K562 (cell line): ENCODE measurements at regions not wholly inside any gene's neighbourhood (a gene's known extent, or its start where the extent isn't known, plus 50 kb on each side); places are given as distances from the start of the nearest gene placed in this dataset.

ENCODE experiments used
- ATAC-seq: fragments of 200-7000 bp; cut with Tn5 transposase; 3 replicates; pipeline ENCODE4 v1.9.1; 2020; ENCODE audit warnings: moderate library complexity
- BruUV-seq: library from RNA; stranded (reverse); fragments of 400-500 nt; replicated peaks from 2 replicates; lab custom pipeline; 2021; lab: Mats Ljungman, UMichigan
- CTCF ChIA-PET: fragments of 300-600 bp; formaldehyde crosslinking; extraction: SDS; loops from one replicate; lab custom pipeline; 2021; ENCODE audit warnings: low intra/inter-chr PET ratio; lab: Yijun Ruan, JAX
- POLR2A ChIA-PET: fragments of 300-600, 350-650 bp; sonication (Branson Sonifier 250); formaldehyde crosslinking; extraction: SDS; loops from one replicate; lab custom pipeline; 2021; ENCODE audit warnings: antibody characterized with exemption, inconsistent platforms; lab: Yijun Ruan, JAX
- DNase-seq, 4 experiments: peaks; one replicate each; pipeline versions ENCODE4 v3.0.0 to v3.0.0-alpha.2; 2011 to 2018; ENCODE audit warnings: low spot score in 3 of 4, mixed read lengths in 3 of 4; ENCODE audit errors: extremely low read depth in 1 of 4
- FAIRE-seq: peaks from 2 replicates; lab custom pipeline; 2011; peaks lifted over from hg19 to GRCh38; lab: Jason Lieb, UNC
- H2AFZ ChIP-seq: 2 replicates; pipeline ENCODE4 v1.6.0; 2011; ENCODE audit warnings: low read depth, low read length, control low read depth, inconsistent platforms
- H3K27ac ChIP-seq: fragments of 200-600 bp; 3 replicates; pipeline ENCODE4 v1.8.0; 2011; ENCODE audit warnings: low read depth, mild to moderate bottlenecking, control low read depth, inconsistent platforms, low read length, moderate library complexity, mixed read lengths; ENCODE audit errors: extremely low read depth
- H3K27me3 ChIP-seq, 2 experiments: fragments of 300-600 bp in 1 of 2; 2 replicates in 1 of 2; 3 replicates in 1 of 2; pipeline versions ENCODE4 v1.6.0 to v1.8.0; 2011; ENCODE audit warnings: inconsistent platforms in 2 of 2, low read length in 2 of 2, mild to moderate bottlenecking in 1 of 2, mixed read lengths in 1 of 2, moderate library complexity in 1 of 2; ENCODE audit not compliant: control insufficient read depth in 2 of 2, insufficient read depth in 2 of 2
- H3K36me3 ChIP-seq: fragments of 300-600 bp; 3 replicates; pipeline ENCODE4 v1.8.0; 2011; ENCODE audit warnings: mild to moderate bottlenecking, low read length, inconsistent platforms; ENCODE audit not compliant: control insufficient read depth, insufficient read depth
- H3K4me1 ChIP-seq, 2 experiments: fragments of 200-600 bp in 1 of 2; replicated peaks in 1 of 2; 2 replicates in 1 of 2; 3 replicates in 1 of 2; pipeline versions ENCODE4 v1.5.1 to v1.8.0; 2011; ENCODE audit warnings: inconsistent platforms in 2 of 2, low read length in 2 of 2, mild to moderate bottlenecking in 1 of 2, mixed read lengths in 1 of 2, moderate library complexity in 1 of 2; ENCODE audit not compliant: control insufficient read depth in 2 of 2, insufficient read depth in 2 of 2
- H3K4me2 ChIP-seq: 2 replicates; pipeline ENCODE4 v1.6.1; 2011; ENCODE audit warnings: low read length, control low read depth, inconsistent platforms, mixed read lengths; ENCODE audit not compliant: insufficient read depth
- H3K4me3 ChIP-seq: fragments of 200-600 bp; sonication (generic), shearing (Covaris generic); 2 replicates; pipeline ENCODE4 v1.5.1; 2016; ENCODE audit warnings: control low read depth, inconsistent platforms
- H3K79me2 ChIP-seq: fragments of 200-600 bp; 3 replicates; pipeline ENCODE4 v1.8.0; 2011; ENCODE audit warnings: low read length, inconsistent platforms; ENCODE audit not compliant: control insufficient read depth, insufficient read depth
- H3K9ac ChIP-seq, 2 experiments: 2 replicates each; pipeline versions ENCODE4 v1.6.0 to v1.6.1; 2011; ENCODE audit warnings: low read depth in 2 of 2, low read length in 2 of 2, control low read depth in 1 of 2, inconsistent platforms in 1 of 2, mild to moderate bottlenecking in 1 of 2, mixed read lengths in 1 of 2; ENCODE audit not compliant: insufficient read depth in 1 of 2
- H3K9me1 ChIP-seq: one replicate; pipeline ENCODE4 v1.6.0; 2011; ENCODE audit warnings: inconsistent platforms, mild to moderate bottlenecking, low read length, moderate library complexity; ENCODE audit not compliant: control insufficient read depth, insufficient read depth
- H3K9me3 ChIP-seq: replicated peaks from 2 replicates; pipeline ENCODE4 v1.5.1; 2011; ENCODE audit warnings: low read depth, low read length, inconsistent platforms; ENCODE audit not compliant: control insufficient read depth, insufficient read depth
- H4K20me1 ChIP-seq: replicated peaks from 2 replicates; pipeline ENCODE4 v1.6.1; 2011; ENCODE audit warnings: low read length, inconsistent platforms, mixed read lengths; ENCODE audit not compliant: control insufficient read depth, insufficient read depth
- CBX2 ChIP-seq: fragments of 200-600 bp; sonication (generic); IDR thresholded peaks from one replicate; pipeline ENCODE4 v1.6.1; 2012; ENCODE audit warnings: mild to moderate bottlenecking, low read length, inconsistent platforms; ENCODE audit not compliant: insufficient read depth, poor library complexity, severe bottlenecking
- EGR1 ChIP-seq: fragments of 450-650 bp; conservative IDR thresholded peaks from 2 replicates; pipeline ENCODE4 v1.6.1; 2017; ENCODE audit warnings: mild to moderate bottlenecking
- EHMT2 ChIP-seq: fragments of 450-650 bp; IDR thresholded peaks from 2 replicates; pipeline ENCODE4 v1.6.1; 2018; ENCODE audit warnings: antibody characterized with exemption
- HOXB6 ChIP-seq: fragments of 250-450 bp; sonication (Bioruptor Pico); IDR thresholded peaks from 2 replicates; pipeline ENCODE4 v1.5.1; 2022; ENCODE audit warnings: mild to moderate bottlenecking, borderline replicate concordance
- MCM5 ChIP-seq: fragments of 450-650 bp; IDR thresholded peaks from 2 replicates; pipeline ENCODE4 v1.6.1; 2016; ENCODE audit warnings: low read depth
- NFE2L1 ChIP-seq: fragments of 450-650 bp; IDR thresholded peaks from 2 replicates; pipeline ENCODE4 v1.6.1; 2016; ENCODE audit warnings: missing genetic modification characterization, low read depth, mild to moderate bottlenecking, missing compliant biosample characterization, moderate library complexity, borderline replicate concordance
- NR2C1 ChIP-seq, 2 experiments: fragments of 450-650 bp; IDR thresholded peaks; 2 replicates each; pipeline ENCODE4 v1.6.1; 2017; ENCODE audit warnings: mild to moderate bottlenecking in 2 of 2, antibody characterized with exemption in 1 of 2, inconsistent platforms in 1 of 2, missing compliant biosample characterization in 1 of 2, missing genetic modification characterization in 1 of 2
- POLR2A ChIP-seq: fragments of 450-650 bp; conservative IDR thresholded peaks from 2 replicates; pipeline ENCODE4 v1.6.1; 2016
- ZKSCAN8 ChIP-seq: fragments of 200-800 bp; sonication (Bioruptor generic); IDR thresholded peaks from 2 replicates; pipeline ENCODE4 v1.6.1; 2016; ENCODE audit warnings: missing genetic modification characterization, missing compliant biosample characterization
- ZNF146 ChIP-seq: IDR thresholded peaks from one replicate; pipeline ENCODE4 v1.6.1; 2018; ENCODE audit warnings: missing compliant biosample characterization; ENCODE audit not compliant: unreplicated experiment
- ZNF197 ChIP-seq: fragments of 200-800 bp; sonication (Bioruptor generic); IDR thresholded peaks from 2 replicates; pipeline ENCODE4 v1.6.1; 2016; ENCODE audit warnings: low read depth, missing genetic modification characterization, missing compliant biosample characterization
- WGBS: fragments of 100-300 bp; shearing (Covaris generic); methylation state at CpG from one replicate; pipeline ENCODE4 v1.1.6; 2016; ENCODE audit warnings: low coverage, mixed read lengths; ENCODE audit not compliant: insufficient coverage; ENCODE audit errors: missing lambda C conversion rate; 5-methylcytosine and 5-hydroxymethylcytosine counted together
- in situ Hi-C: fragments of 300-500 bp; cut with MboI; formaldehyde crosslinking; loops from 4 replicates; pipeline ENCODE4 v1.15.0; 2018; ENCODE audit warnings: inconsistent platforms, mixed read lengths
- intact Hi-C: fragments of 100-400 bp; cut with micrococcal nuclease; formaldehyde crosslinking; loops from 2 replicates; pipeline ENCODE4 v1.14.2; 2022
- TF ChIP-seq, protein P1 (sequence below), 2 experiments: fragments of 450-650 bp; conservative IDR thresholded peaks; 2 replicates each; pipeline ENCODE4 v1.6.1; 2017; ENCODE audit warnings: mild to moderate bottlenecking in 2 of 2, moderate library complexity in 2 of 2
- TF ChIP-seq, protein P2 (sequence below), 2 experiments: fragments of 450-650 bp; IDR thresholded peaks; 2 replicates each; pipeline ENCODE4 v1.6.1; 2016
- TF ChIP-seq, protein P3 (sequence below): sonication (generic); formaldehyde crosslinking; IDR thresholded peaks from 2 replicates; pipeline ENCODE4 v1.8.0; 2022; ENCODE audit warnings: missing genetic modification reagents, mild to moderate bottlenecking, borderline replicate concordance

DNA sequence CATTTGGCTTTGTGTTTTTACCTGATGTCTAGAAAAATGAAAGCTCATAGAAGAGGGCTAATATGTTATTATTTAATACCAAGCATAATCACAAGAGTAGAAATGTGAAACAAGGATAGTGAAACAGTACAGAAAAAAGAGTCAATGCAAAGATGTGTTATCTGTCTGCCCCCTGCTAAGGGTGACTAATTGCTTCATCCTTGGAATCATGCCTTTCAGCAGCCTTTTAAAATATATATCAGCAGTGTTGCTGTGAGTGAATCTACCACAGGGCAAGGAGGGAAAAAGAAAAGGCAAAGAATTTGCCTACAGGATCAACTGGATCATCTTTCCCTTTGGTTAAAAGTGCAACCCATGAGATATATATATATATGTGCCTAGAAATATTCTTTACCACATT lies 867.2 kb upstream of the RAG2 start (continued):
- TF ChIP-seq NFE2L1: no peak
- TF ChIP-seq MCM5: no peak

DNA sequence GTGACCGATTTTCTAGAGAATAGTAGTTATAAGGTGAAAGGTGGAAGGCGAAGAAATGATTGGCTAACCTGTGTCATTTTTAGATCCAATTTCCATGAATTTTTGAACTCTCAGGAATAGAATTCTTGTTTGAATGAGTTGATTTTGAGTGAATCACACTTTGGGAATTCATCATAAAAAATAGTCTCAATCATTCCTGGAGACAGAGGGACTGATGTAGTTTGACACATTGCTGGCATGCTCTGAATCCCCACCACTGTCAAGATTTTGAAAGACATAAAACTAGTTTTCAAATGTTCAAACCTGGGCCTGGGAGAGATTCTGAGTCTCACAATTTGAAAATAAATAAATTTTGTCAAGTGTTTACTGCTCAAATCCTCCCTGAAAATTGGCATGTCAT lies 861.4 kb upstream of the RAG2 start:
- in situ Hi-C loops: no loop called here
- 0% methylated on average over 2 of the region's 2 CpGs for WGBS

More for the DNA sequence above, 861.4 kb upstream of the RAG2 start:
- no peak overlapping the region for H2AFZ ChIP-seq
- no peaks in the 10 kb centered on the region for H3K79me2 ChIP-seq
- POLR2A ChIA-PET: no interaction called here
- DNase-seq: no peak
- no peaks in the 10 kb centered on the region for H3K9me1 ChIP-seq
- no peaks in the 10 kb centered on the region for H3K27me3 ChIP-seq
- ATAC-seq: no peak
- intact Hi-C loops: no loop called here
- no peak overlapping the region for H3K4me3 ChIP-seq
- no peak overlapping the region for H3K9ac ChIP-seq
- TF ChIP-seq, protein P1, sequence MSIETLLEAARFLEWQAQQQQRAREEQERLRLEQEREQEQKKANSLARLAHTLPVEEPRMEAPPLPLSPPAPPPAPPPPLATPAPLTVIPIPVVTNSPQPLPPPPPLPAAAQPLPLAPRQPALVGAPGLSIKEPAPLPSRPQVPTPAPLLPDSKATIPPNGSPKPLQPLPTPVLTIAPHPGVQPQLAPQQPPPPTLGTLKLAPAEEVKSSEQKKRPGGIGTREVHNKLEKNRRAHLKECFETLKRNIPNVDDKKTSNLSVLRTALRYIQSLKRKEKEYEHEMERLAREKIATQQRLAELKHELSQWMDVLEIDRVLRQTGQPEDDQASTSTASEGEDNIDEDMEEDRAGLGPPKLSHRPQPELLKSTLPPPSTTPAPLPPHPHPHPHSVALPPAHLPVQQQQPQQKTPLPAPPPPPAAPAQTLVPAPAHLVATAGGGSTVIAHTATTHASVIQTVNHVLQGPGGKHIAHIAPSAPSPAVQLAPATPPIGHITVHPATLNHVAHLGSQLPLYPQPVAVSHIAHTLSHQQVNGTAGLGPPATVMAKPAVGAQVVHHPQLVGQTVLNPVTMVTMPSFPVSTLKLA (conservative IDR thresholded peaks at IDR 0.05): no peak
- TF ChIP-seq, protein P2, sequence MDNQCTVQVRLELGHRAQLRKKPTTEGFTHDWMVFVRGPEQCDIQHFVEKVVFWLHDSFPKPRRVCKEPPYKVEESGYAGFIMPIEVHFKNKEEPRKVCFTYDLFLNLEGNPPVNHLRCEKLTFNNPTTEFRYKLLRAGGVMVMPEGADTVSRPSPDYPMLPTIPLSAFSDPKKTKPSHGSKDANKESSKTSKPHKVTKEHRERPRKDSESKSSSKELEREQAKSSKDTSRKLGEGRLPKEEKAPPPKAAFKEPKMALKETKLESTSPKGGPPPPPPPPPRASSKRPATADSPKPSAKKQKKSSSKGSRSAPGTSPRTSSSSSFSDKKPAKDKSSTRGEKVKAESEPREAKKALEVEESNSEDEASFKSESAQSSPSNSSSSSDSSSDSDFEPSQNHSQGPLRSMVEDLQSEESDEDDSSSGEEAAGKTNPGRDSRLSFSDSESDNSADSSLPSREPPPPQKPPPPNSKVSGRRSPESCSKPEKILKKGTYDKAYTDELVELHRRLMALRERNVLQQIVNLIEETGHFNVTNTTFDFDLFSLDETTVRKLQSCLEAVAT (IDR thresholded peaks at IDR 0.05): no peak
- TF ChIP-seq HOXB6 (CRISPR knock-in tag) (no peak), CBX2 (no peak), ZKSCAN8 (no peak), NR2C1 (IDR thresholded peaks at IDR 0.05) (no peak), NR2C1 (tag; IDR thresholded peaks at IDR 0.05) (no peak), ZNF146 (CRISPR knock-in tag) (no peak), ZNF197 (CRISPR knock-in tag) (no peak), POLR2A (no peak), EHMT2 (no peak), EGR1 (no peak)
- TF ChIP-seq, protein P3, sequence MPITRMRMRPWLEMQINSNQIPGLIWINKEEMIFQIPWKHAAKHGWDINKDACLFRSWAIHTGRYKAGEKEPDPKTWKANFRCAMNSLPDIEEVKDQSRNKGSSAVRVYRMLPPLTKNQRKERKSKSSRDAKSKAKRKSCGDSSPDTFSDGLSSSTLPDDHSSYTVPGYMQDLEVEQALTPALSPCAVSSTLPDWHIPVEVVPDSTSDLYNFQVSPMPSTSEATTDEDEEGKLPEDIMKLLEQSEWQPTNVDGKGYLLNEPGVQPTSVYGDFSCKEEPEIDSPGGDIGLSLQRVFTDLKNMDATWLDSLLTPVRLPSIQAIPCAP (CRISPR knock-in tag): no peak
- FAIRE-seq: no peak
- no peak overlapping the region for H3K4me2 ChIP-seq
- CTCF ChIA-PET: no interaction called here
- BruUV-seq: no TSS peak
- H3K4me1 ChIP-seq: no peaks in the 10 kb centered on the region
- no peaks in the 10 kb centered on the region for H4K20me1 ChIP-seq
- no peak overlapping the region for H3K27ac ChIP-seq
- H3K9me3 ChIP-seq: no peaks in the 10 kb centered on the region
- no peaks in the 10 kb centered on the region for H3K36me3 ChIP-seq
